ENCODE measurements at regions not wholly inside any gene's neighbourhood (a gene's known extent, or its start where the extent isn't known, plus 50 kb on each side); places are given as distances from the start of the nearest gene placed in this dataset.

GRCh38 chr5:133773247-133774202, 161.2 kb upstream of the FSTL4 start:
- TF ChIP-seq, protein P1, sequence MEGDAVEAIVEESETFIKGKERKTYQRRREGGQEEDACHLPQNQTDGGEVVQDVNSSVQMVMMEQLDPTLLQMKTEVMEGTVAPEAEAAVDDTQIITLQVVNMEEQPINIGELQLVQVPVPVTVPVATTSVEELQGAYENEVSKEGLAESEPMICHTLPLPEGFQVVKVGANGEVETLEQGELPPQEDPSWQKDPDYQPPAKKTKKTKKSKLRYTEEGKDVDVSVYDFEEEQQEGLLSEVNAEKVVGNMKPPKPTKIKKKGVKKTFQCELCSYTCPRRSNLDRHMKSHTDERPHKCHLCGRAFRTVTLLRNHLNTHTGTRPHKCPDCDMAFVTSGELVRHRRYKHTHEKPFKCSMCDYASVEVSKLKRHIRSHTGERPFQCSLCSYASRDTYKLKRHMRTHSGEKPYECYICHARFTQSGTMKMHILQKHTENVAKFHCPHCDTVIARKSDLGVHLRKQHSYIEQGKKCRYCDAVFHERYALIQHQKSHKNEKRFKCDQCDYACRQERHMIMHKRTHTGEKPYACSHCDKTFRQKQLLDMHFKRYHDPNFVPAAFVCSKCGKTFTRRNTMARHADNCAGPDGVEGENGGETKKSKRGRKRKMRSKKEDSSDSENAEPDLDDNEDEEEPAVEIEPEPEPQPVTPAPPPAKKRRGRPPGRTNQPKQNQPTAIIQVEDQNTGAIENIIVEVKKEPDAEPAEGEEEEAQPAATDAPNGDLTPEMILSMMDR (IDR thresholded peaks at IDR 0.05; ENCODE audit: low read depth, low read length): no peak
- TF ChIP-seq EZH2phosphoT487 (IDR thresholded peaks at IDR 0.05; ENCODE audit: low read depth): no peak

Data from OCI-LY3 (cell line).